ENCODE measurements at regions not wholly inside any gene's neighbourhood (a gene's known extent, or its start where the extent isn't known, plus 50 kb on each side); places are given as distances from the start of the nearest gene placed in this dataset.

- DNase-seq, result no peak
Observed at GRCh38 chr11:116598036-116598435, 174.8 kb downstream of the BUD13 start.

GRCh38 chr11:116596346-116597260 is 176.2 kb downstream of the BUD13 start:
- DNase-seq, result no peak

- no peak for DNase-seq
Observed at GRCh38 chr11:116595305-116595880, 177.4 kb downstream of the BUD13 start.

GRCh38 chr11:116590844-116591570 is 181.8 kb downstream of the BUD13 start:
- DNase-seq, result no peak

GRCh38 chr11:116589402-116589801 is 183.4 kb downstream of the BUD13 start:
- no peak for DNase-seq

- no peak for DNase-seq
Observed at GRCh38 chr11:116586392-116586791, 186.4 kb downstream of the BUD13 start.

- DNase-seq, result no peak
Observed at GRCh38 chr11:116582571-116582970, 190.2 kb downstream of the BUD13 start.

- DNase-seq, result no peak
Observed at GRCh38 chr11:116581349-116581748, 191.4 kb downstream of the BUD13 start.

GRCh38 chr11:116580799-116581198 is 192.0 kb downstream of the BUD13 start:
- peak; percentile 65 for DNase-seq

- no peak for DNase-seq
Observed at GRCh38 chr11:116579857-116580727, 192.7 kb downstream of the BUD13 start.

GRCh38 chr11:116579031-116579653 is 193.6 kb downstream of the BUD13 start:
- no peak for DNase-seq

- no peak for DNase-seq
Observed at GRCh38 chr11:116577956-116578355, 194.8 kb downstream of the BUD13 start.

- no peak for DNase-seq
Observed at GRCh38 chr11:116577273-116577672, 195.5 kb downstream of the BUD13 start.

- no peak for DNase-seq
Observed at GRCh38 chr11:116576526-116576925, 196.3 kb downstream of the BUD13 start.

GRCh38 chr11:116567721-116568242 is 205.0 kb downstream of the BUD13 start:
- no peak for DNase-seq

GRCh38 chr11:116563712-116564047 is 209.1 kb downstream of the BUD13 start:
- no peak for DNase-seq

- DNase-seq, result peak; percentile 68
Observed at GRCh38 chr11:116563028-116563711, 209.6 kb downstream of the BUD13 start.

- DNase-seq, result no peak
Observed at GRCh38 chr11:116560589-116560988, 212.2 kb downstream of the BUD13 start.

GRCh38 chr11:116558504-116559211 is 214.1 kb downstream of the BUD13 start:
- no peak for DNase-seq

GRCh38 chr11:116557282-116557681 is 215.5 kb downstream of the BUD13 start:
- DNase-seq, result no peak

GRCh38 chr11:116556483-116556882 is 216.3 kb downstream of the BUD13 start:
- DNase-seq, result no peak
